ENCODE measurements at regions not wholly inside any gene's neighbourhood (a gene's known extent, or its start where the extent isn't known, plus 50 kb on each side); places are given as distances from the start of the nearest gene placed in this dataset.

DNA sequence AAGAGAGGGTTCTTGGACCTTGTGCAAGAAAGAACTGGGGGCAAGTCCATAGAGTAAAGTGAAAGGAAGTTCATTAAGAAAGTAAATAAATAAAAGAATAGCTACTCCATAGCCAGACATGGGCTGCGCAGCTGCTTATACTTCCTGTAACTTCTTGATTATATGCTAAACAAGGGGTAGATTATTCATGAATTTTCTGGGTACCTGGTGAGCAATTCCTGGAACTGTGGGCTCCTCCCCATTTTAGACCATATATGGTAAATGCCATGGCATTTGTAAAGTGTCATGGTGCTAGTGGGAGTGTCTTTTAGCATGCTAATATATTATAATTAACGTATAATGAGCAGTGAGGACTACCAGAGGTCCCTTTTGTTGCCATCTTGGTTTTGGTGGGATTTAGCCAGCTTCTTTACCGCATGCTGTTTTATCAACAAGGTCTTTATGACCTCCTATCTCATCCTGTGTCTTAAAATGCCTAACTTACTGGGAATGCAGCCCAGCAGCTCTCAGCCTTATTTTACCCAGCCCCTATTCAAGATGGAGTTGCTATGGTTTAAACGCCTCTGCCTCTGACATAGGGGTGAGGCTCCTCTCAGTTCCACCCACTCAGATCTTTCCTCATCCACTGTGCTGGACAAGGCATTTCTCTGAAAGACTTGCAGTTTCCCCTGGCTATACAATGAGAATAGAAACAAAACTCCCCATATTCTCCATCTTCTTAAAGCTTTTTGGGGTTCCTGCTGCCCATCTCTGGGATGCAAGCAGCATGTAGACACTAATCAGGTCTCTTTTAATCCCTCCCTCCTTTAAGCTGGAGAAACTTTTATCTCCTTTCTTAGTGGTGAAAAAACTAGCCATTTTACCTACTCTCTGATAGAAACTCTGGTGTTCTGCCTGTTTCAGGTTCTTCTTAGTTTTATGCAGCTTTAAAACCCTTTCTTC, 91.2 kb downstream of the ARRDC3 start:
- TF ChIP-seq, protein P1, sequence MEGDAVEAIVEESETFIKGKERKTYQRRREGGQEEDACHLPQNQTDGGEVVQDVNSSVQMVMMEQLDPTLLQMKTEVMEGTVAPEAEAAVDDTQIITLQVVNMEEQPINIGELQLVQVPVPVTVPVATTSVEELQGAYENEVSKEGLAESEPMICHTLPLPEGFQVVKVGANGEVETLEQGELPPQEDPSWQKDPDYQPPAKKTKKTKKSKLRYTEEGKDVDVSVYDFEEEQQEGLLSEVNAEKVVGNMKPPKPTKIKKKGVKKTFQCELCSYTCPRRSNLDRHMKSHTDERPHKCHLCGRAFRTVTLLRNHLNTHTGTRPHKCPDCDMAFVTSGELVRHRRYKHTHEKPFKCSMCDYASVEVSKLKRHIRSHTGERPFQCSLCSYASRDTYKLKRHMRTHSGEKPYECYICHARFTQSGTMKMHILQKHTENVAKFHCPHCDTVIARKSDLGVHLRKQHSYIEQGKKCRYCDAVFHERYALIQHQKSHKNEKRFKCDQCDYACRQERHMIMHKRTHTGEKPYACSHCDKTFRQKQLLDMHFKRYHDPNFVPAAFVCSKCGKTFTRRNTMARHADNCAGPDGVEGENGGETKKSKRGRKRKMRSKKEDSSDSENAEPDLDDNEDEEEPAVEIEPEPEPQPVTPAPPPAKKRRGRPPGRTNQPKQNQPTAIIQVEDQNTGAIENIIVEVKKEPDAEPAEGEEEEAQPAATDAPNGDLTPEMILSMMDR (IDR thresholded peaks at IDR 0.05), result no peak

DNA sequence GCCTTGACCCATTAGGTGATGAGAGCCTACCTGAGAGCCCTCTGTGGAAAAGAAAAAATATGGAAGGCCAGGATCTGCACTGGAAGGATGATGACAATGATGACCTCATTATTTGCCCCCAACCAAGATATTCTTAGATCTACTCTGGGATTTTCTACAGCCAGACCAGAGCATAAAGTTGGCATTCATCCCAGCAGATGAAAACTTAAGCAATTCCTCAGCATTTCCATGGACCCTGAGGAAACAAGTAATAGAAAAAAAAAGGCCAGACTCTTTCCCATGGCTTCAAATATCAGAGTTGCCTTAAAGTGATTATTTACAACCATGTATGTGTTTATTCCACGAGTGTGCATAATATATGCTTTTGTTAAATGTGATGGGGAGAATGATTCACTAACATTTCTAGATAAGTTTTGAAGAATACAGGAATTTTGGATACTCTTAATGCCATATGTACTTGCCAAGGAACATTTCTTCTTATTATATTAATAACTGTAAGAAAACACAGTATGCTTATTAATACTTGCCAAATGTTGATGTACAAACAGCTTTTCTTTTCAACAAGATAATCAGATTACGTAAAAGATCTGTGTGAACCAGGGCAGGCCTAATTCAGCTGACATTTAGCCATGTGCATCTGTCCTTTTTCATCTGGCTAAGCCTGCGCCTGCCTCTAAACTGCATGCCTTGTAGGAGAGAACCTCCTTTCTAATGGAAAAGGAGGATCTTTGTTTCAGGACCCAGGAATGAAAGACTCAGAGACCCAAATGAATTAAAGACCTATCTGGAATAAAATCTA, 94.8 kb downstream of the ARRDC3 start:
- TF ChIP-seq, protein P1 (IDR thresholded peaks at IDR 0.05), result no peak

DNA sequence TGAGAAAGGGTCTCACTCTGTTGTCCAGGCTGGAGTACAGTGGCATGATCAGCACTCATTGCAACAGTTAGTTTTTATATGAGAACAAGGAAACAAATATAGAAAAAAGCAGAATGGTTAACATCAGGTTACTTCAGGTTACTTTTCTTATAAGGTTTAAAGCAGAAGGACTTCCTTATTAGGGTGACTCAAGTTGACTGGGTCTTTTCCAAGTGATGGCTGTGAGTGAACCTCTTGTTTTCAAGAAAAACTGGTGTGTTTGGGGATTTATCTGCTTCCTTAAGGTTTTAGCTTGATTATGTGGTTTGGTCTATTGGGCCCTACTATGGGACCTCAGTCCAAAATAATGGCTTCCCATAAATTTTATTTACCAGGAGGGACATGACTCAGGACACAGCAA, 99.2 kb downstream of the ARRDC3 start:
- TF ChIP-seq, protein P1 (IDR thresholded peaks at IDR 0.05), result no peak

DNA sequence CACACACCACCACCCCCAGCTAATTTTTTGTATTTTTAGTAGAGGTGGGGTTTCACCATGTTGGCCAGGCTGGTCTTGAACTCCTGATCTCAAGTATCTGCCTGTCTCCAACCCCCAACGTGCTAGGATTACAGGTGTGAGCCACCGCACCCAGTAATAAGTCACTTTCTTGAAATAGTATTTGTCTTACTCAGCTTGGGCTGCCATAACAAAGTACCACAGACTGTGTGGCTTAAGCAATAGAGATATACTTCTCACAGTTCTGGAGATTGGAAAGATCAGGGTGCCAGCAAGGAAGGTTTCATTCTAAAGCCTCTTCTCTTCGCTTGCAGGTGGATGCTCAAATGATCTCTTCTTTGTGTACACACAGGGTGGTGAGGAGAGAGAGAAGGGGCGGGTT, 99.8 kb downstream of the ARRDC3 start:
- TF ChIP-seq, protein P1 (IDR thresholded peaks at IDR 0.05), result no peak

DNA sequence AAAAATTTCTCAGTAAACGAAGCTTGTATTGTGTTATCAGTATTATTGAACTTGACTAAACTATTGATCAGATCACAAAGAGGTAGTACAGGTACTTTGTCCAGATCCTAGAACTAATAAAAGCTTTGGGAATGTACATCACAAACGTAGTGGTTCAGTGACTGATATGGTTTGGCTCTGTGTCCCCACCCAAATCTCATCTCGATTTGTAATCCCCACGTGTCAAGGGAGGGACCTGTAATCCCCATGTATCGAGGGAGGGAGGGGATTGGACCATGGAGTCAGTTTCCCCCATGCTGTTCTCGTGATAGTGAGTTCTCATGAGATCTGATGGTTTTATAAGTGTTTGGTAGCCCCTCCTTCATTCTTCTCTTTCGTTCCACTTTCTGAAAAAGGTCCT, 100.9 kb downstream of the ARRDC3 start:
- TF ChIP-seq, protein P1 (IDR thresholded peaks at IDR 0.05), result no peak

DNA sequence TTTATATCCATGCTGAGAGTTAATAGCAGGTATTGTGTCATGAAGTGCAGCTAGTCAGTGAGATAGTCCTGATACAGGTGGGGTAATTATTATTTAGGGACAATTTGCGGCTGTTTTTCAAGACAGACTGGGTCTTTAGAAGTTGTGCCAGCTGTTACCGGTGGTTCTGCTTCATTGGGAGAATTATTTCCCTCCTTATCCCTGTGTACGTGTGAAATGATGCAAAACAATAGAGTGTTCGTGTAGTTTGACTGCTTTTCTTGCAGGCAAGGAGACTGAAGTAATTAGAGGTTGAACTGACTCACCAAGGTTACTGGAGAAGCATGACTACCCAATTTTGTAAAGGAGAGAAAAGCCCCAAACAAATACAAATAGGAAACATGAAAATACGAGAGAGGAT, 101.7 kb downstream of the ARRDC3 start:
- TF ChIP-seq, protein P1 (IDR thresholded peaks at IDR 0.05), result no peak

DNA sequence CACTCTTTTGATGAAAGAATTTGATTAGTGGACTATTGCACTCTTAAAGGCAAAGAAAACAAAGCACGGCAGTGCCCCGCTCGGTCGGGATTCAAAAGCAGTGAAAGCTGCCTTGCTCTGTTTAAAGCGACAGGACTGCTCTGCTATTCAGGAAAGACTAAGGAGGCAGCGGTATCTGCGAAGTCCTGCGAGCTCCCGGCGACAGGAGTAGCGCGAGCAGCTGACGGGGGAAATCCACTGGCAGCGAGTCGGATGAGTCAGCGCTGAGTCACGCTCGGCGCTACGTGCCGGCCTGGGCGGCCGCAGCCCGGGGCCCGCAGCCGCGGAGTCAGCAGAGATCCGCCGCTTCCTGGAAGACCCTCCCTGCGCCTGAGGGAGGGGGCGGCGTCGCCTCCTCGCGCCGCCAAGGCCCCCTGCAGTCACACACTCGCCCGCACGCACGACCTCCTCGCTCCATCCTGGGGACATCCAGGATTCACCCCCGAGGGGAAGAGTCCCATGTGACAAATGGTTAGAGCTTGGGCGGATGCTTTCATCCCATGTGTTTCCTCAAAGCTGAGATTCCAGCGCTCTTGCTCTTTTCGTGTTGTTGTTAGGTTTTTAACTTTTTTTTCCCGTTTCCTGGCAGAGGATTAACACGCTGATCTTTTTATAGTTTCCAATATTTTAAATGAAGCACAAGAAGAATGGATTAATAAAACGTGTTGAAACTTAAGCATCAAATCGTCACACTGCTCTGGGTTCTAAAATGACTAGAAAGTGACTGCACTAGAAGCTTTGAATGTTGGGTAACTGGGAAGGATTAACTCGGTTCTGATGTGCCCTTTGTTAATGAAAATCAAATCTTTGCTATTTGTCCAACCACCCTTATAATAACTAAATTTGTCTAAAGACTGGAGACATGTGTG, 102.5 kb downstream of the ARRDC3 start:
- TF ChIP-seq, protein P1 (IDR thresholded peaks at IDR 0.05), result no peak
